Amniotic epithelial cell (primary cell): ENCODE measurements at regions not wholly inside any gene's neighbourhood (a gene's known extent, or its start where the extent isn't known, plus 50 kb on each side); places are given as distances from the start of the nearest gene placed in this dataset.

ENCODE experiments used
- DNase-seq: peaks from one replicate; pipeline ENCODE4 v3.0.0-alpha.2; 2010; ENCODE audit warnings: low read depth

- no peak for DNase-seq
Observed at GRCh38 chr2:12347066-12347493, 369.7 kb upstream of the TRIB2 start.

DNA sequence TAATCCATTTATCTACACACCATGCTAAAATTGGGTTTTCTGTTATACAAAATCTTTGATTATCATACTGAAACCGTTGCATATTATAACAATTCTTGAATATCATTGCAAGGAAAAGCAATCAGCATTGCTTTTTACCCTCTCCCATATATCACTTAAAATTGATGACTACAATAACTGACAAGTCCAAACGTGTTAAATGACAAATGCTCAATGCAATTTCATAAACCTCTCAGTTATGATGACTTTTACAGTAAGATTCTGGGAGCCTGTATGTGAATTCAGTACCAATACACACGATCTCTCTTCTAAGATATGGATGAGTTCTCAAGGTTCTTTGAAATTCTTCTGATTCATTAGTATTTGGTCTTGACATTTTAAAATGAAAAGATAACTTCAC is 368.5 kb upstream of the TRIB2 start:
- DNase-seq = no peak

GRCh38 chr2:12350821-12351220 is 365.9 kb upstream of the TRIB2 start:
- DNase-seq = no peak

- no peak for DNase-seq
Observed at GRCh38 chr2:12352889-12353288, 363.8 kb upstream of the TRIB2 start.

GRCh38 chr2:12361506-12361905 is 355.2 kb upstream of the TRIB2 start:
- peak; percentile 37 for DNase-seq

GRCh38 chr2:12363138-12363537 is 353.6 kb upstream of the TRIB2 start:
- DNase-seq = no peak

- DNase-seq = no peak
Observed at GRCh38 chr2:12363569-12363968, 353.2 kb upstream of the TRIB2 start.

GRCh38 chr2:12369566-12369965 is 347.2 kb upstream of the TRIB2 start:
- DNase-seq = no peak

GRCh38 chr2:12376025-12376424 is 340.7 kb upstream of the TRIB2 start:
- DNase-seq = no peak

DNA sequence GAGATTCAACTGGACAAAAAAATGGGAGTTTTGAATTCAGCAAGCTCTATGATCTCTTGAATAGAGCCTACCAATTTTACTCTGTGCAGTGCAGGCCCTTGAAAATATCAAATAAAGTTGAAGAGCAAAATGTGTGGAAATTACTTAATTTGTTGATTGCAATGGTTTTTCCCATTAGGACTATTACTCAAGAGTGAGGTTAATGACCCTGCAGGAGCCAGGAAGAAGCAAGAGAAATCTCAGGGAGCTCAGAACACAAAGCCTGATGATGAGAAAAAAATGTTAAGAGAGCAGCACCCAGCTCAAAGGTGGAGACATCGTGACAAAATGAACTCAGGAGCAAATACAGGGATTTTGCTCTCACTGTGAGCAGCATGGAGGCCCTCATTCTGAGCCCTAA is 337.6 kb upstream of the TRIB2 start:
- peak; percentile 3 for DNase-seq

- DNase-seq = peak; percentile 58
Observed at GRCh38 chr2:12381543-12382325, 335.0 kb upstream of the TRIB2 start.

- DNase-seq = no peak
Observed at GRCh38 chr2:12382366-12382765, 334.4 kb upstream of the TRIB2 start.

DNA sequence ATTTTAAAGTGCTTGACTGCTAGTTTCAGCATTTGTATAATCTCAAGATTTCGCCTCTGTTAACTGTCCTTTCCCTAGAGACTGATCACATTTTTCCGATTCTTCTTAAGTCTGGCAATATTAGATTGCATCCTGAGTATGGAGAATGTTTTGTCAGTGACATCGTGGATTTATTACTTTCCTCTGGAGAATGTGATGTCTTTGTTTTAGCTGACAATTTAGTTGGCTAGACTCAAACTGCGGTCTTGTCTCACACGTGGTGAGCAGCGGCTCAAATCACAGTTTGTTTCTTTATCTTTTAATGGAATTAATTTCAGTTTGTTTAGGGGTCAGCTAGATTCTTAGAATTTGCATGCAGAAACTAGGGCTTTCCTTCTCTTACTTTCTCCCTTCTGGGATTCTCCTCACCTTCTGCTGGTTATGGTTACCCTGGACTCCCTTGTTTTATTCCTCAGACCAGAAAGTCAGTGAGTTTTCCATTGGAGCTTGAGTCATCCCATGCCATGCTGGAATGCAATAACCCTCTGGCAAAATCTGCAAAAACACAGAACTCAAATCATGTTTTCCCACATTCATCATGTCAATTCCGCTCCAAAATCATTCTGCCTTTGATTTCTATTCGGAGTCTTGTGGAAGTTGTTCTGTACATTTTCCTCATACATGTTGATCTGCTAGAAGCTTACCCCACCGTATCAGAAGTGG is 327.2 kb upstream of the TRIB2 start:
- peak; percentile 21 for DNase-seq

- no peak for DNase-seq
Observed at GRCh38 chr2:12391116-12391515, 325.6 kb upstream of the TRIB2 start.

DNA sequence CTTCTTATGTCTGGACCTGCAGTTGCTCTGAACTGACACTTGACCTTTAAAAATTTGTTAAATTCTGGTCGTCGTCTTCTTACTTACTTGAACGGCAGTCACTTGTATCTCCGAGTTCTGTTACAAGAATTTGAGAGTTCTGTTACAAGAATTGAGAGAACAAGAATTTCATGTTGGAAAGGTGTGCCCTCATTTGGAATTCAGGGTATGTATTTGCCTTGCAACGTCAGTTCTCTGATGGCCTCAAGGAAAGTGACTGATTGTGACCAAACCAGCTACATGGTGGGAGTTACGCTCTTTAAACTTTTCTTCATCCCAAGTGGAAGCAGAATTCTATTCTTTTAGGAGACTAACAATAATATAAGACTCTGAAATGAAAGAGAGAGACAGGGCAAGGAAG is 320.0 kb upstream of the TRIB2 start:
- DNase-seq = no peak

GRCh38 chr2:12397854-12398253 is 318.9 kb upstream of the TRIB2 start:
- DNase-seq = no peak

GRCh38 chr2:12399240-12399639 is 317.5 kb upstream of the TRIB2 start:
- DNase-seq = no peak

- no peak for DNase-seq
Observed at GRCh38 chr2:12400543-12400942, 316.2 kb upstream of the TRIB2 start.

DNA sequence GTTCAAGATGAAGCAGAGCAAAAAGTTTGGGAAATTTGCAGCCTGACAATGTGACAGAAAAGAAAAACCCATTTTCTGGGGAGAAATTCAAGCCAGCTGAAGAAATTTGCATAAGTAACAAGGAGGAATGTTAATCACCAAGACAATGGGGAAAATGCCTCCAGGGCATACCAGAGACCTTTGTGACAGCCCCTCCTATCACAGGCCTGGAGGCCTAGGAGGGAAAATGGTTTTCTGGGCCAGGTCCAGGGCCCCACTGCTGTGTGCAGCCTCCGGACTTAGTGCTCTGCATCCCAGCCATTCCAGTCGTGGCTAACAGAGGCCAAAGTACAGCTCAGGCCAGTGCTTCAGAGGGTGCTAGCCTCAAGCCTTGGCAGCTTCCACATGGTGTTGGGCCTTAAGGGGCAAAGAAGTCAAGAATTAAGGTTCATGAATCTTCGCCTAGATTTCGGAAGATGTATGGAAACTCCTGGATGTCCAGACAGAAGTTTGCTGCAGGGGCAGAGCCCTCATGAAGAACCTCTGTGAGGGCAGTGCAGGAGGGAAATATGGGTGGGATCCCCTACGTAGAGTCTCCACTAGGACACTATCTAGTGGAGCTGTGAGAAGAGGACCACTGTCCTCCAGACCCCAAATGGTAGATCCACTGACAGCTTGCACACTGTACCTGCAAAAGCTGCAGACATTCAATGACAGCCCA is 314.1 kb upstream of the TRIB2 start:
- DNase-seq = no peak

GRCh38 chr2:12404497-12404896 is 312.2 kb upstream of the TRIB2 start:
- no peak for DNase-seq

- no peak for DNase-seq
Observed at GRCh38 chr2:12407160-12407559, 309.6 kb upstream of the TRIB2 start.

DNA sequence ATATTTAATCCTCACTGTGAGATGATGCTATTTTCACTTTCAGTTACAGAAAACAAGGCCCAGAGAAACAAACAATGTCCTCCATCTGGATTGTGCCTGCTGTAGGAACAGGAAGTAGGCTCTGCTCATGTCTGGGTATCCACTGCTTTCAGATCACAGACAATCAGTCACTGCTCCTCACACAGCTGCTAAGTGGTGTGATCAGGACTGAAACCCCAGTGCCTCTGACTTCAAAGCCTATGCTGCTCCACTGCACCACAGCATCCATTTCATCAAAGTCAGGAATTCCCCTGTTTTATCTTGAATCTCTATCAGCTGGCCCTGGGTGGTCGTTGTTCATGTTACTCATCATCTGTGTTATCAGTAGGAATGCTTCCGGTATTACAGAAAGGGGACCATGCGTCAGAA is 303.8 kb upstream of the TRIB2 start:
- peak; percentile 77 for DNase-seq

DNA sequence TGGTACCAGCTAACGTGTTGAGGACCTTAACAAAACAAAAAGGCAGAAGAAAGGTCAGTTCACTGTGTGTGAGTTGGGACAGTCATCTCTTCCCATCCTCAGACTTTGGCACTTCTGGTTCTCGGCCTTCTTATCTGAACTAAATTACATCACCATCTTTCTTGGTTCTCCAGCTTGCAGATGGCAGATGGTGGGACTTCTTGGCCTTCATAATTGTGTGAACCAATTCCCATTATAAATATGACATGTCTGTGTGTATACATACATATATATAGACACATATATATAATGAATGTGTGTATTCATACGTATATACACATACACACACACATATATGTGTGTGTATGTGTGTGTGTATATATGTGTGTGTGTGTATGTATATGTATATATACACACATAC is 301.2 kb upstream of the TRIB2 start:
- no peak for DNase-seq
